AG10803 (cell line): ENCODE measurements at regions not wholly inside any gene's neighbourhood (a gene's known extent, or its start where the extent isn't known, plus 50 kb on each side); places are given as distances from the start of the nearest gene placed in this dataset.

Source experiments
- DNase-seq: peaks from one replicate; pipeline ENCODE4 v3.0.0; 2010; ENCODE audit warnings: low read depth
- H3K4me3 ChIP-seq: 2 replicates; pipeline ENCODE4 v1.5.1; 2011; ENCODE audit warnings: mild to moderate bottlenecking, low read length, control low read depth
- TF ChIP-seq, protein P1 (sequence below): conservative IDR thresholded peaks from 2 replicates; pipeline ENCODE4 v1.5.1; 2011; ENCODE audit warnings: mild to moderate bottlenecking, low read length, control low read depth, inconsistent platforms

DNA sequence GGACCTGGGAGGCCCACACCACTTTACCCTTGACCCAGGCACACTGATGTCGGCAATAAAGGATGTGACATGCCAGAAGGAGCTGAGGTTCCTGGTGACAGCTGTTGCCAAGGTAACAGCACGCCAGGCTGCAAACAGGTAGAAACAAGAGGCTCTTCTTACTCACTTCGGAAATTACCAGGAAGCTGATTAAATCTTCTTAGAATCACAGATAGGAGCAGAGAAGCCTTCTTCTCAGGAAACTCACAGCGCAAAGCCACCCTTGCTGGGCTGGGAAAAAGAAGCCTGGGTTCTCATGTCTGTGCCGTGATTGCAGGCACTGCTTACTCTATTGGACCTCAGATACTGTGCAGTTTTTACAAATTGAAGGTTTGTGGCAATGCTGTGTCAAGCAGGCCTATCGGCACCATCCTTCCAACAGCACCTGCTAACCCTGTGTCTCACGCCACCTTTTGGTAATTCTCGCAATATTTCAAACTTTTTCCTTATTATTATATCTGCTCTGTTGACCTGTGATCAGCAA lies 61.0 kb upstream of the TAF1B start:
- no peak for DNase-seq
- TF ChIP-seq, protein P1, sequence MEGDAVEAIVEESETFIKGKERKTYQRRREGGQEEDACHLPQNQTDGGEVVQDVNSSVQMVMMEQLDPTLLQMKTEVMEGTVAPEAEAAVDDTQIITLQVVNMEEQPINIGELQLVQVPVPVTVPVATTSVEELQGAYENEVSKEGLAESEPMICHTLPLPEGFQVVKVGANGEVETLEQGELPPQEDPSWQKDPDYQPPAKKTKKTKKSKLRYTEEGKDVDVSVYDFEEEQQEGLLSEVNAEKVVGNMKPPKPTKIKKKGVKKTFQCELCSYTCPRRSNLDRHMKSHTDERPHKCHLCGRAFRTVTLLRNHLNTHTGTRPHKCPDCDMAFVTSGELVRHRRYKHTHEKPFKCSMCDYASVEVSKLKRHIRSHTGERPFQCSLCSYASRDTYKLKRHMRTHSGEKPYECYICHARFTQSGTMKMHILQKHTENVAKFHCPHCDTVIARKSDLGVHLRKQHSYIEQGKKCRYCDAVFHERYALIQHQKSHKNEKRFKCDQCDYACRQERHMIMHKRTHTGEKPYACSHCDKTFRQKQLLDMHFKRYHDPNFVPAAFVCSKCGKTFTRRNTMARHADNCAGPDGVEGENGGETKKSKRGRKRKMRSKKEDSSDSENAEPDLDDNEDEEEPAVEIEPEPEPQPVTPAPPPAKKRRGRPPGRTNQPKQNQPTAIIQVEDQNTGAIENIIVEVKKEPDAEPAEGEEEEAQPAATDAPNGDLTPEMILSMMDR, result no peak; the same call in 1 of the 2 replicates
- H3K4me3 ChIP-seq, result no peak overlapping the region

DNA sequence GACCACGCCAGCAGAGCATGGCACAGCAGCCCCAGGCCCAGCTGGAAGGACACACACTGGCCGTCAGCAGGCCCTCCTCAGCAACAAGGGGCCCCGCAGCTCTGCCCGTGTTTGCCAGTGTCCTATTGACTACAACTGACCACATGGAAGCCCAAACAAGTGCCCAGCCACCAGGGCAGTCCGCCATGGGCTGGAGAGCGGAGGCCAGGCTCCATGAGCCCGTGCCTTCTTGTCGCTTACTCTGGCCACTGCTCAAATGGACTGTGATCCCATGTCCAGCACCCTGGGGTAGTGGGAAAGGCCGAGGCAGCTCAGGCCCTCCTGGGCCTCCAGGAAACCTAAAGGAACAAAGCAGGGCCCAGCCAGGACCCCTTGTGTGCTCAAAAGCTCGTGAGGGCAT lies 53.9 kb upstream of the TAF1B start:
- no peak overlapping the region for H3K4me3 ChIP-seq
- TF ChIP-seq, protein P1, result no peak
- no peak for DNase-seq

DNA sequence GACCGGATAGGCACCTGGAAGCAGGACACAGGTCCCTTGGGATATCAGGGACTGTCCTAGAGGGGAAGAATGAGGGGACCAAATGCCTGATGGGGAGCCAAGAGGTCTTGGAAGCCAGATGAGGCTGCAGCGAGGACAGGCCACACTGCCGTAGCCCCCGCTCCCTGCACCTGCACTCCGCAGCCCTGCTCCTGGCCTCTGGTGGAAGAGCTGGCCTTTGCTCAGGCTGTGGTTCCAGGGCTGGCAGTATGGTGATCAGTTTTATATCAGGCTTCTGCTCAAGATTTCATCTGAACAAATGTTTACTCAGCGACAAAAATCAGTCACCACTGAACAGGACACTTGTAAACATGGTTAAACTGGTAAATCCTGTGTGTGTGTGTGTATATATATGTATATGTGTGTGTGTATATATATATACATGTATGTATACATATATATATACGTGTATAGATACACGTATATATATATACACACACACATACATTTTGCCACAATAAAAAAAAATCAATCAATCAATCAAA lies 52.5 kb upstream of the TAF1B start:
- DNase-seq, result no peak
- TF ChIP-seq, protein P1, result no peak
- H3K4me3 ChIP-seq, result no peak overlapping the region

DNA sequence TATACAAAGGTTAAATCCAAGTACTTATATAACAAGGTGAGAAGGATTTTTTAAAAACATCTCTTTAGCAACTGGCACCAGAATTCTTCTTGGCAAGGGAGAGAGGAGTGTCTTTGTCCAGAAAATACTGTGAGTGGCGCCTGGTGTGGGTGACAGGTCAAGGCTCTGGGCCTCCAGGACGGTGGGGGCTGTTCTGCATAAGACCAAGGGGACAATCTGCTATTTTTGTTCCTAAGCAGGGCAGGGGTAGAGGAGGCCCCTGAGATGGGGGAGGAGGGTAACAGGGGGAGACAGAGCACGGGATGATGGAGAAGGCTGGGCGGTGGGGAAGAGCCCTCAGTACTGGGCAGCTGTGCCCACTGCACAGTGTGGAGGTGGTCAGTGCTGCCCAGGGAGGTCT lies 51.6 kb upstream of the TAF1B start:
- no peak for DNase-seq
- TF ChIP-seq, protein P1, result no peak
- H3K4me3 ChIP-seq, result no peak overlapping the region

DNA sequence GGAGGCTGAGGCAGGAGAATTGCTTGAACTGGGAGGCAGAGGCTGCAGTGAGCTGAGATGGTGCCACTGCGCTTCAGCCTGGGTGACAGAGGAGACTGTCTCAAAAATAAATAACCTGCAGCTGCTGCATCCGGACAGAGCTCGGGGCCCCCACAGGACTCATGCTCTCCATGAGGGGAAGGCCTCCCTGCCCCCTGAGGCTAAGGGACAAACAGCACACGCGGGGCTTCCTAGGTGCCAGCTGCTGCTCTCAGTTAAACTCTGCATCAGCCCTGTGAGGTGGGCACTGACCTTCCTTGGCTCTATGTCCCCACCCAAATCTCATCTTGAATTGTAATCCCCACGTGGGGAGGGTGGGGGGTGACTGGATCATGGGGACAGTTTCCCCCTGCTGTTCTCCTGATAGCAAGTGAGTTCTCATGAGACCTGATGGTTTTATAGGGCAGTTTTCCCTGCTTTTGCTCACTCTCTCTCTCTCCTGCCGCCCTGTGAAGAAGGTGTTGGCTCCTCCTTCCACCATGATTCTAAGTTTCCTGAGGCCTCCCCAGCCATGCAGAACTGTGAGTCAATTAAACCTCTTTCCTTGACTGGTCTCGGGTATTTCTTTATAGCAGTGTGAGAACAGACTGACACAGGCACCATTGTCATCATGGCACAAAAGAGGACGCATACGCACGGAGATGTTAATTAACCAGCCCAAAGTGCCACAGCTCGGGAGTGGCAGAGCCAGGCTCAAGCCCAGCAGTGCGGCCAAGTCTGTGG lies 49.9 kb upstream of the TAF1B start:
- TF ChIP-seq, protein P1, result no peak
- DNase-seq, result no peak
- H3K4me3 ChIP-seq, result no peak overlapping the region
